Mammary epithelial cell (primary cell): ENCODE measurements at regions not wholly inside any gene's neighbourhood (a gene's known extent, or its start where the extent isn't known, plus 50 kb on each side); places are given as distances from the start of the nearest gene placed in this dataset.

Experiments used
- EZH2 ChIP-seq: IDR thresholded peaks from 2 replicates; pipeline ENCODE4 v1.6.1; 2012; ENCODE audit warnings: low read length, inconsistent platforms, borderline replicate concordance
- TF ChIP-seq, protein P1 (sequence below), 2 donors: IDR thresholded peaks in 1 of 2; conservative IDR thresholded peaks in 1 of 2; 2 replicates each; pipeline ENCODE4 v1.5.1; 2011 to 2012; ENCODE audit warnings: inconsistent platforms in 2 of 2, low read length in 2 of 2, mild to moderate bottlenecking in 2 of 2, control low read depth in 1 of 2, low read depth in 1 of 2; ENCODE audit not compliant: insufficient read depth in 1 of 2; ENCODE audit errors: extremely low read depth in 1 of 2

DNA sequence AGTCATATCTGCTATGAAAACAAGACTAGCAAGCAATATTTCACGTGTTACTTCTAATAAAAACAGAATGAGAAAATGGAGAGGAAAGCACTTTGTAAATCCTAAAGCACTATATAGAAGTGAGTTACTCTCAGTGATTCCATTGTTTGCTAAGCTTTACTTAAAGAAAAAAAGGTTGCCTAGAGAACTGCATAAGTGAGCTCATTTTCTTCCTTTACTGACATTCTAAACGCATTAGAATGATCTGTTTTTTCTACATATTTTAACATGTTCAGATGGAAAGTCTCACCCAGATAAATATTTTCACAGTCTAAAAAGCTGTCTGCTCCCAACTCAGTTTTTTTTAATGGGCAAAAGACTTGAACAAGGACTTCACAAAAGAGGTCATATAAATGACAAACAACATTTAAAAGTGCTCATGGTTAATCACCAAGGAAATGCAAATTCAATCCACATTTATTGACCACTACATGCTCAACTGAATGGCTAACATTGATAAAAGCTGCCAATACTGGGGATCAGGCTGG lies 52.9 kb upstream of the AKAP12 start:
- TF ChIP-seq, protein P1, sequence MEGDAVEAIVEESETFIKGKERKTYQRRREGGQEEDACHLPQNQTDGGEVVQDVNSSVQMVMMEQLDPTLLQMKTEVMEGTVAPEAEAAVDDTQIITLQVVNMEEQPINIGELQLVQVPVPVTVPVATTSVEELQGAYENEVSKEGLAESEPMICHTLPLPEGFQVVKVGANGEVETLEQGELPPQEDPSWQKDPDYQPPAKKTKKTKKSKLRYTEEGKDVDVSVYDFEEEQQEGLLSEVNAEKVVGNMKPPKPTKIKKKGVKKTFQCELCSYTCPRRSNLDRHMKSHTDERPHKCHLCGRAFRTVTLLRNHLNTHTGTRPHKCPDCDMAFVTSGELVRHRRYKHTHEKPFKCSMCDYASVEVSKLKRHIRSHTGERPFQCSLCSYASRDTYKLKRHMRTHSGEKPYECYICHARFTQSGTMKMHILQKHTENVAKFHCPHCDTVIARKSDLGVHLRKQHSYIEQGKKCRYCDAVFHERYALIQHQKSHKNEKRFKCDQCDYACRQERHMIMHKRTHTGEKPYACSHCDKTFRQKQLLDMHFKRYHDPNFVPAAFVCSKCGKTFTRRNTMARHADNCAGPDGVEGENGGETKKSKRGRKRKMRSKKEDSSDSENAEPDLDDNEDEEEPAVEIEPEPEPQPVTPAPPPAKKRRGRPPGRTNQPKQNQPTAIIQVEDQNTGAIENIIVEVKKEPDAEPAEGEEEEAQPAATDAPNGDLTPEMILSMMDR (conservative IDR thresholded peaks at IDR 0.05 in 1 of 2, IDR thresholded peaks at IDR 0.05 in 1 of 2; ENCODE audit: extremely low read depth in 1 of 2, insufficient read depth in 1 of 2, low read depth in 1 of 2, low read length in 2 of 2), result no peak
- no peak for TF ChIP-seq EZH2
